Kidney (tissue), 13 donors: ENCODE measurements at regions not wholly inside any gene's neighbourhood (a gene's known extent, or its start where the extent isn't known, plus 50 kb on each side); places are given as distances from the start of the nearest gene placed in this dataset.
"Not testable (repeated sequence)": the region's sequence is repeated elsewhere in the genome, so short reads cannot be mapped to it uniquely, and the experiment has no call there.

Experiments
- DNase-seq, 5 donors: peaks; one replicate each; pipeline ENCODE4 v3.0.0-alpha.2; 2013 to 2020
- FAIRE-seq: peaks from 2 replicates; lab custom pipeline; 2012; peaks lifted over from hg19 to GRCh38; lab: Jason Lieb, UNC
- H3K27ac ChIP-seq, 2 donors: one replicate each; pipeline ENCODE4 v1.7.0; 2013; ENCODE audit warnings: low read depth in 2 of 2, low read length in 2 of 2, inconsistent platforms in 1 of 2
- H3K27me3 ChIP-seq: one replicate; pipeline ENCODE4 v1.7.1; 2013; ENCODE audit warnings: low read length, inconsistent platforms; ENCODE audit not compliant: control insufficient read depth, insufficient read depth
- H3K36me3 ChIP-seq, 3 donors: one replicate each; pipeline versions ENCODE4 v1.7.0 to v1.7.1; 2013; ENCODE audit warnings: low read length in 3 of 3, control low read depth in 1 of 3, inconsistent platforms in 1 of 3; ENCODE audit not compliant: insufficient read depth in 3 of 3, control insufficient read depth in 2 of 3
- H3K4me1 ChIP-seq, 3 donors: one replicate each; pipeline versions ENCODE4 v1.7.0 to v1.7.1; 2013; ENCODE audit warnings: low read length in 3 of 3, inconsistent platforms in 1 of 3, low read depth in 1 of 3; ENCODE audit not compliant: control insufficient read depth in 2 of 3, insufficient read depth in 2 of 3
- H3K4me3 ChIP-seq, 3 donors: one replicate each; pipeline versions ENCODE4 v1.7.0 to v1.8.1; 2013; ENCODE audit warnings: low read length in 3 of 3, control low read depth in 1 of 3, inconsistent platforms in 1 of 3
- H3K9ac ChIP-seq, 3 donors: one replicate each; pipeline versions ENCODE4 v1.7.0 to v1.7.1; 2013; ENCODE audit warnings: low read length in 3 of 3, control low read depth in 1 of 3, inconsistent platforms in 1 of 3
- H3K9me3 ChIP-seq, 3 donors: one replicate each; pipeline versions ENCODE4 v1.7.0 to v1.7.1; 2013; ENCODE audit warnings: low read length in 3 of 3, control low read depth in 1 of 3, inconsistent platforms in 1 of 3; ENCODE audit not compliant: control insufficient read depth in 2 of 3, insufficient read depth in 1 of 3
- CTCF ChIP-seq: IDR thresholded peaks from 3 replicates; pipeline ENCODE4 v1.5.1; 2012; ENCODE audit warnings: mild to moderate bottlenecking, moderate library complexity, borderline replicate concordance; ENCODE audit not compliant: insufficient read depth; ENCODE audit errors: extremely low read depth
- intact Hi-C: fragments of 100-400 bp; cut with DNase I; formaldehyde crosslinking; loops from one replicate; pipeline ENCODE4 v1.11.1; 2022
- donor health status: control.
- donor health status: control.
- donor health status: control.
- donor health status: control.
- donor health status: control.
- donor health status: DM: yes; HTN: yes; CAD: no.
- donor health status: Normal renal cell carcinoma (clear cell type).

- no peaks in the 10 kb centered on the region for H3K9me3 ChIP-seq
- H3K36me3 ChIP-seq, result no peaks in the 10 kb centered on the region
- FAIRE-seq (no peak), DNase-seq (no peak)
- H3K4me1 ChIP-seq, result no peaks in the 10 kb centered on the region
- no peaks in the 10 kb centered on the region for H3K27me3 ChIP-seq
- no peak overlapping the region for H3K9ac ChIP-seq
- H3K27ac ChIP-seq, result no peak overlapping the region
- TF ChIP-seq CTCF, result no peak
- intact Hi-C loops, result no loop called here
- H3K4me3 ChIP-seq, result no peak overlapping the region
Observed at GRCh38 chr3:110504901-110505300, 566.7 kb upstream of the NECTIN3 start.

GRCh38 chr3:110506890-110507289 is 564.7 kb upstream of the NECTIN3 start:
- Histone ChIP-seq H3K9ac (no peak overlapping the region), H3K9me3 (no peaks in the 10 kb centered on the region), H3K27me3 (no peaks in the 10 kb centered on the region), H3K4me3 (no peak overlapping the region), H3K27ac (no peak overlapping the region), H3K36me3 (no peaks in the 10 kb centered on the region), H3K4me1 (no peaks in the 10 kb centered on the region)
- no peak for TF ChIP-seq CTCF
- no peak for FAIRE-seq
- intact Hi-C loops, result no loop called here
- DNase-seq, result no peak

- H3K27me3 ChIP-seq, H3K4me3 ChIP-seq, H3K9me3 ChIP-seq, intact Hi-C loops, H3K9ac ChIP-seq, H3K27ac ChIP-seq, H3K36me3 ChIP-seq, FAIRE-seq, DNase-seq, H3K4me1 ChIP-seq: not testable (repeated sequence)
Observed at GRCh38 chr3:110507570-110507969, 564.0 kb upstream of the NECTIN3 start.

GRCh38 chr3:110512961-110513360 is 558.7 kb upstream of the NECTIN3 start:
- DNase-seq (no peak), FAIRE-seq (no peak)
- no peak for TF ChIP-seq CTCF
- Histone ChIP-seq H3K9ac (no peak overlapping the region), H3K27ac (no peak overlapping the region), H3K4me1 (no peaks in the 10 kb centered on the region), H3K36me3 (no peaks in the 10 kb centered on the region), H3K27me3 (no peaks in the 10 kb centered on the region), H3K4me3 (no peak overlapping the region), H3K9me3 (no peaks in the 10 kb centered on the region)
- intact Hi-C loops, result no loop called here
